GM12878 (cell line): ENCODE measurements at regions not wholly inside any gene's neighbourhood (a gene's known extent, or its start where the extent isn't known, plus 50 kb on each side); places are given as distances from the start of the nearest gene placed in this dataset.

Experiments used
- ATAC-seq: fragments of 200-7000 bp; cut with Tn5 transposase; 3 replicates; pipeline ENCODE4 v1.9.1; 2020; ENCODE audit warnings: mild to moderate bottlenecking, moderate library complexity
- BruUV-seq: library from RNA; stranded (reverse); fragments of 400-500 nt; replicated peaks from 2 replicates; lab custom pipeline; 2021; lab: Mats Ljungman, UMichigan
- CTCF ChIA-PET: fragments of 300-600 bp; sonication (Branson Sonifier 250); formaldehyde crosslinking; extraction: SDS; loops from one replicate; lab custom pipeline; 2021; ENCODE audit warnings: inconsistent platforms; lab: Yijun Ruan, JAX
- POLR2A ChIA-PET: fragments of 350-600 bp; formaldehyde crosslinking; extraction: SDS; loops from one replicate; lab custom pipeline; 2021; ENCODE audit warnings: inconsistent platforms; lab: Charles Lee
- RAD21 ChIA-PET: fragments of 300-600 bp; sonication (Branson Sonifier 250); formaldehyde crosslinking; loops from one replicate; lab custom pipeline; 2023; ENCODE audit warnings: antibody characterized with exemption; ENCODE audit not compliant: unreplicated experiment; lab: Charles Lee
- SMC1A ChIA-PET: fragments of 300-600 bp; sonication (Branson Sonifier 250); formaldehyde crosslinking; loops from one replicate; lab custom pipeline; 2023; ENCODE audit not compliant: unreplicated experiment, uncharacterized antibody; lab: Charles Lee
- DNase-seq: peaks from one replicate; pipeline ENCODE4 v3.0.0-alpha.2; 2011; ENCODE audit warnings: low read depth, low spot score
- FAIRE-seq: peaks from 3 replicates; lab custom pipeline; 2011; peaks lifted over from hg19 to GRCh38; lab: Jason Lieb, UNC
- H2AFZ ChIP-seq: 2 replicates; pipeline ENCODE4 v1.6.0; 2011; ENCODE audit warnings: low read depth, low read length, control low read depth; ENCODE audit not compliant: control insufficient read depth
- H3K27ac ChIP-seq: 2 replicates; pipeline ENCODE4 v1.5.1; 2011; ENCODE audit warnings: control low read depth; ENCODE audit not compliant: control insufficient read depth, insufficient read depth
- H3K27me3 ChIP-seq, 2 experiments: replicated peaks in 1 of 2; 2 replicates each; pipeline versions ENCODE4 v1.6.0 to v1.6.1; 2011; ENCODE audit warnings: low read length in 1 of 2; ENCODE audit not compliant: control insufficient read depth in 2 of 2, insufficient read depth in 2 of 2
- H3K36me3 ChIP-seq, 2 experiments: 2 replicates each; pipeline ENCODE4 v1.5.1; 2011; ENCODE audit warnings: low read length in 1 of 2; ENCODE audit not compliant: control insufficient read depth in 2 of 2, insufficient read depth in 2 of 2
- H3K4me1 ChIP-seq: 2 replicates; pipeline ENCODE4 v1.6.1; 2011; ENCODE audit warnings: mild to moderate bottlenecking, low read length, moderate library complexity, mixed read lengths; ENCODE audit not compliant: control insufficient read depth, insufficient read depth
- H3K4me2 ChIP-seq: 2 replicates; pipeline ENCODE4 v1.6.0; 2011; ENCODE audit warnings: control low read depth; ENCODE audit not compliant: control insufficient read depth, insufficient read depth
- H3K4me3 ChIP-seq: fragments of 200-600 bp; sonication (generic); 2 replicates; pipeline ENCODE4 v1.5.1; 2016
- H3K79me2 ChIP-seq: 2 replicates; pipeline ENCODE4 v1.6.0; 2011; ENCODE audit warnings: low read length; ENCODE audit not compliant: control insufficient read depth, insufficient read depth
- H3K9ac ChIP-seq: 2 replicates; pipeline ENCODE4 v1.8.0; 2011; ENCODE audit warnings: low read length, control low read depth, mixed read lengths; ENCODE audit not compliant: control insufficient read depth, insufficient read depth
- H3K9me3 ChIP-seq: replicated peaks from 3 replicates; pipeline ENCODE4 v1.5.1; 2011; ENCODE audit warnings: mild to moderate bottlenecking, low read length; ENCODE audit not compliant: control insufficient read depth, insufficient read depth
- H4K20me1 ChIP-seq: 2 replicates; pipeline ENCODE4 v1.6.0; 2011; ENCODE audit not compliant: control insufficient read depth, insufficient read depth
- BHLHE40 ChIP-seq, 2 experiments: fragments of 450-650 bp in 1 of 2; IDR thresholded peaks; 2 replicates each; pipeline ENCODE4 v1.6.1; 2011 to 2017; ENCODE audit warnings: low read depth in 2 of 2, borderline replicate concordance in 1 of 2, improper control_type of control experiment in 1 of 2, low read length in 1 of 2, mild to moderate bottlenecking in 1 of 2
- CEBPB ChIP-seq, 2 experiments: fragments of 150-350 bp in 1 of 2; IDR thresholded peaks; 2 replicates each; pipeline ENCODE4 v1.6.1; 2012 to 2014; ENCODE audit warnings: low read depth in 2 of 2, low read length in 2 of 2, borderline replicate concordance in 1 of 2, inconsistent platforms in 1 of 2
- EGR1 ChIP-seq, 2 experiments: IDR thresholded peaks; 1 replicate in 1 of 2; 2 replicates in 1 of 2; pipeline ENCODE4 v1.6.1; 2011 to 2012; ENCODE audit warnings: low read depth in 2 of 2, low read length in 2 of 2, borderline replicate concordance in 1 of 2, mild to moderate bottlenecking in 1 of 2, moderate library complexity in 1 of 2
- IRF3 ChIP-seq: fragments of 450-650 bp; IDR thresholded peaks from 2 replicates; pipeline ENCODE4 v1.6.1; 2014; ENCODE audit warnings: mild to moderate bottlenecking
- KDM1A ChIP-seq: fragments of 200-600 bp; sonication (generic); IDR thresholded peaks from 2 replicates; pipeline ENCODE4 v1.6.1; 2016; ENCODE audit warnings: borderline replicate concordance
- MXI1 ChIP-seq: fragments of 150-350 bp; IDR thresholded peaks from 2 replicates; pipeline ENCODE4 v1.6.1; 2011; ENCODE audit warnings: low read depth, mild to moderate bottlenecking, inconsistent platforms, low read length, improper control_type of control experiment
- NR2C2 ChIP-seq: IDR thresholded peaks from 2 replicates; pipeline ENCODE4 v1.6.1; 2011; ENCODE audit warnings: borderline replicate concordance, low read depth; ENCODE audit not compliant: control insufficient read depth, insufficient read length
- PML ChIP-seq: IDR thresholded peaks from 2 replicates; pipeline ENCODE4 v1.6.1; 2012; ENCODE audit warnings: low read length, inconsistent platforms
- POLR2A ChIP-seq: IDR thresholded peaks from 2 replicates; pipeline ENCODE4 v1.6.1; 2011; ENCODE audit warnings: low read depth, mild to moderate bottlenecking, low read length
- RFX5 ChIP-seq: IDR thresholded peaks from 2 replicates; pipeline ENCODE4 v1.6.1; 2011; ENCODE audit warnings: low read depth, low read length, improper control_type of control experiment
- ZBED1 ChIP-seq: IDR thresholded peaks from 2 replicates; pipeline ENCODE4 v1.6.1; 2016; ENCODE audit warnings: borderline replicate concordance
- ZZZ3 ChIP-seq: IDR thresholded peaks from 2 replicates; pipeline ENCODE4 v1.6.1; 2011; ENCODE audit warnings: low read depth; ENCODE audit not compliant: control insufficient read depth, insufficient read length
- WGBS: methylation state at CpG from one replicate; pipeline ENCODE4 v1.1.6; 2016; ENCODE audit warnings: low lambda C conversion rate; ENCODE audit not compliant: insufficient replicate concordance, insufficient coverage; ENCODE audit errors: missing lambda C conversion rate; 5-methylcytosine and 5-hydroxymethylcytosine counted together
- in situ Hi-C: fragments of 300-500 bp; cut with MboI; formaldehyde crosslinking; loops from 9 replicates; pipeline ENCODE4 v1.14.3; 2018; ENCODE audit warnings: mixed read lengths
- intact Hi-C: fragments of 100-400 bp; cut with micrococcal nuclease; formaldehyde crosslinking; loops from one replicate; pipeline ENCODE4 v1.14.2; 2022; ENCODE audit not compliant: unreplicated experiment
- TF ChIP-seq, protein P1 (sequence below): IDR thresholded peaks from 2 replicates; pipeline ENCODE4 v1.6.1; 2011; ENCODE audit warnings: low read depth, mild to moderate bottlenecking, low read length, moderate library complexity, borderline replicate concordance; ENCODE audit errors: extremely low read depth
- TF ChIP-seq, protein P2 (sequence below): fragments of 450-650 bp; conservative IDR thresholded peaks from 2 replicates; pipeline ENCODE4 v1.6.1; 2017; ENCODE audit warnings: mild to moderate bottlenecking, moderate library complexity

DNA sequence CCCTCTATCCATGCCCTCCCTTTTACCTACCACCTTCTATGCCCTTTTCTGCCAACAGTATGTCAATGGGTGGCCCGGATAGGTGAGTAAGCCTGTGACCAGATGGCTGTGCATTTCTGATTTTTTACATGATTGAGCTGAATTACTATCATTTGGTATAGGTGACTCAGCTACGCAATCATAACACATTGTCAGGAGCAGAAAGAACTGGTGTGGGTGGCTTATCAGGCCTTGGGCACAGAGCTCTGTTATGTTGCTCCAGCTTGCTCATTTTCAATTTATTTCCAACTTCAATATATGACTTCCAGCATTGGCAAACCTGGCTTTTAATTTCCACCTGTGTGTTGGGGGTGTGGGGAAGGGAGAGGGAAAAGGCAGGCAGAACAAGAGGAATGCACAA lies 86.6 kb upstream of the AGBL1 start:
- Histone ChIP-seq H3K4me1 (no peaks in the 10 kb centered on the region), H3K27me3 (no peaks in the 10 kb centered on the region), H3K9ac (no peak overlapping the region), H3K4me2 (no peak overlapping the region), H3K9me3 (no peaks in the 10 kb centered on the region), H4K20me1 (no peaks in the 10 kb centered on the region), H3K4me3 (no peak overlapping the region), H3K36me3 (no peaks in the 10 kb centered on the region), H3K79me2 (no peaks in the 10 kb centered on the region), H3K27ac (no peak overlapping the region)
- ChIA-PET RAD21 (no interaction called here), SMC1A (no interaction called here), POLR2A (no interaction called here), CTCF (no interaction called here)
- WGBS = 14% methylated on average over 2 of the region's 2 CpGs
- no TSS peak for BruUV-seq
- FAIRE-seq (no peak), DNase-seq (no peak), ATAC-seq (no peak)
- in situ Hi-C loops = no loop called here
- TF ChIP-seq NR2C2 (no peak), POLR2A (no peak)
- TF ChIP-seq, protein P1, sequence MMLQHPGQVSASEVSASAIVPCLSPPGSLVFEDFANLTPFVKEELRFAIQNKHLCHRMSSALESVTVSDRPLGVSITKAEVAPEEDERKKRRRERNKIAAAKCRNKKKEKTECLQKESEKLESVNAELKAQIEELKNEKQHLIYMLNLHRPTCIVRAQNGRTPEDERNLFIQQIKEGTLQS = no peak
- TF ChIP-seq, all 136 proteins: peak for 0
- intact Hi-C loops = no loop called here
- no peak overlapping the region for H2AFZ ChIP-seq

DNA sequence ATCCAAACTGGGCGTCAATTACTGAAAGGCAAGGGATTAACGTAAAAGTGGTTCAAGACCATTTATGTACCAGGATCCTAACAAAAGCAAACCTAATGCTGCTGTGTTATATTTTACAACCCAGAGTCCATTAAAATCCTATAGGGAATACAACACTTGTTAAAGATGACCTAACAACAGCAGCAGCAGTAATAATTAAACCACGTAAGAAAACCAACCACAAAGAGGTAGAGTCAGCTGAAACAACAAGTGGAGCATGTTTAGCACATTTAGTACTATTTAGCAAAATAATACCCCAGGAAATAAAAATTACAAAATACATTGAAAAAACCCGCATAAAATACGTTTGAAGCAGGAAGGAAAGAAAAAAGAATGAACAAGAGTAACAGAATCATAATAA lies 82.1 kb upstream of the AGBL1 start:
- in situ Hi-C loops = no loop called here

More for the DNA sequence above, 82.1 kb upstream of the AGBL1 start:
- no peaks in the 10 kb centered on the region for H4K20me1 ChIP-seq
- ChIA-PET POLR2A (no interaction called here), CTCF (no interaction called here), RAD21 (no interaction called here), SMC1A (no interaction called here)
- H3K79me2 ChIP-seq = no peaks in the 10 kb centered on the region
- no peak overlapping the region for H3K4me3 ChIP-seq
- no TSS peak for BruUV-seq
- no peak for TF ChIP-seq KDM1A
- TF ChIP-seq RFX5 = no peak
- TF ChIP-seq, protein P2, sequence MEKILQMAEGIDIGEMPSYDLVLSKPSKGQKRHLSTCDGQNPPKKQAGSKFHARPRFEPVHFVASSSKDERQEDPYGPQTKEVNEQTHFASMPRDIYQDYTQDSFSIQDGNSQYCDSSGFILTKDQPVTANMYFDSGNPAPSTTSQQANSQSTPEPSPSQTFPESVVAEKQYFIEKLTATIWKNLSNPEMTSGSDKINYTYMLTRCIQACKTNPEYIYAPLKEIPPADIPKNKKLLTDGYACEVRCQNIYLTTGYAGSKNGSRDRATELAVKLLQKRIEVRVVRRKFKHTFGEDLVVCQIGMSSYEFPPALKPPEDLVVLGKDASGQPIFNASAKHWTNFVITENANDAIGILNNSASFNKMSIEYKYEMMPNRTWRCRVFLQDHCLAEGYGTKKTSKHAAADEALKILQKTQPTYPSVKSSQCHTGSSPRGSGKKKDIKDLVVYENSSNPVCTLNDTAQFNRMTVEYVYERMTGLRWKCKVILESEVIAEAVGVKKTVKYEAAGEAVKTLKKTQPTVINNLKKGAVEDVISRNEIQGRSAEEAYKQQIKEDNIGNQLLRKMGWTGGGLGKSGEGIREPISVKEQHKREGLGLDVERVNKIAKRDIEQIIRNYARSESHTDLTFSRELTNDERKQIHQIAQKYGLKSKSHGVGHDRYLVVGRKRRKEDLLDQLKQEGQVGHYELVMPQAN = no peak
- no peak for TF ChIP-seq PML
- TF ChIP-seq BHLHE40 (IDR thresholded peaks at IDR 0.05; ENCODE audit: borderline replicate concordance in 1 of 2, low read depth in 2 of 2, low read length in 1 of 2) = no peak
- no peak for TF ChIP-seq ZBED1
- TF ChIP-seq CEBPB (IDR thresholded peaks at IDR 0.05; ENCODE audit: borderline replicate concordance in 1 of 2, low read depth in 2 of 2, low read length in 2 of 2) = no peak
- TF ChIP-seq ZZZ3 = no peak
- TF ChIP-seq IRF3 = no peak
- no peak for TF ChIP-seq MXI1
- no peak for TF ChIP-seq EGR1 (IDR thresholded peaks at IDR 0.05; ENCODE audit: borderline replicate concordance in 1 of 2, low read depth in 2 of 2, low read length in 2 of 2)
- no peaks in the 10 kb centered on the region for H3K4me1 ChIP-seq
- no peak overlapping the region for H3K27ac ChIP-seq
- no peaks in the 10 kb centered on the region for H3K9me3 ChIP-seq
- FAIRE-seq (no peak), DNase-seq (no peak), ATAC-seq (no peak)
- H2AFZ ChIP-seq = no peak overlapping the region
- WGBS = 57% methylated on average over 5 of the region's 5 CpGs
- no peaks in the 10 kb centered on the region for H3K27me3 ChIP-seq
- no peak overlapping the region for H3K4me2 ChIP-seq
- intact Hi-C loops = no loop called here
- no peak overlapping the region for H3K9ac ChIP-seq
- no peaks in the 10 kb centered on the region for H3K36me3 ChIP-seq
